HT1080 (cell line): ENCODE measurements at regions not wholly inside any gene's neighbourhood (a gene's known extent, or its start where the extent isn't known, plus 50 kb on each side); places are given as distances from the start of the nearest gene placed in this dataset.
"Not testable (repeated sequence)": the region's sequence is repeated elsewhere in the genome, so short reads cannot be mapped to it uniquely, and the experiment has no call there.

ENCODE experiments used
- DNase-seq: peaks from one replicate; pipeline ENCODE4 v3.0.0-alpha.2; 2015; ENCODE audit warnings: low read depth

DNA sequence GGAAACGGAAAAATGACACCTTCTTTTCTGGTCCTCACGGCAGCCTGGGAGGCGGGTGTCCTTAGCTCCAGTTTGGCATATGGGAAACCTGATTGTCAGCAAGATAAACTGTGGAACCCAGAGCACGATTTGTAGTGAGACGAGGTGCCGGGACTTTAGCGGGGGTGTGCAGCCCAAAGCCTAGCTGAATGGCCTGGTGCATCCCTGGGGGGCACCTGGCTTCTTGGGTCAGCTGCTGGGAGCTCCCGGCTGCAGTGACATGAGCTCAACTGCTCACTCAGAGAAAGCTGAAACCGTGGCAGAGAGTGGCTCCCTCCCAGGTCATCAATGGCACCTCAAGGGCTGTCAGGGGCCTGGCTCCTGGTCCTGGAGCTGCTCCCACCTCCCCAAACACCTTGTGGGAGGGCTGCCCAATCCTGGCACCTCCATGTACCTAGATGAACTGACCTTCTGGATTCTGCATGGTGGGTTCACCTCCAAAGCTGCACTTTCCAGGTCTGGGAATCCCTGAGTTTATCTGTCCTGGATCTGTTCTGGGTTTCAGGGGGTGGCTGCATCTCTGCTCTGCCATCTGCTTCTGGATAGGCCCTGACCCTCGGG lies 260.5 kb downstream of the MATN1 start:
- DNase-seq, result no peak

GRCh38 chr1:30462166-30462565 lies 261.2 kb downstream of the MATN1 start:
- no peak for DNase-seq

- no peak for DNase-seq
These were observed 261.7 kb downstream of the MATN1 start for GRCh38 chr1:30461640-30462039.

DNA sequence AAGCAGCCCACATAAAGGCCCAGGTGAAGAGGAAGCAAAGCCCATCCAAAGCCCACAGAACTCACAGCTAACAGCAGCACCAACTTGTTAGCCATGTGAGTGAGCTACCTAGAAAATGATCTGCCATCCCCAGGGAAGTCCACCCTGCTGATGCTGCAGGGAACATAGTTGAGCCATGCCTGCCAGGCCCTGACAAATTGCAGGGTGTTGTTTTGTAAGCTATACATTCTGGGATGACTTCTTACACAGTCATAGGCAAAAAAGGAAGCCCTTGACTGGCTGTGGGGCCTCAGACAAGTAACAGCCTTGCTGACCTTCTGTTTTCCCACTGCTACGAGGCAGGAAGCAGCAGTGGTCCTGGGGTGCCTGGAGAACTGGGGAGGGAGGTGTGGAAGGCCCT lies 262.7 kb downstream of the MATN1 start:
- DNase-seq, result no peak

DNA sequence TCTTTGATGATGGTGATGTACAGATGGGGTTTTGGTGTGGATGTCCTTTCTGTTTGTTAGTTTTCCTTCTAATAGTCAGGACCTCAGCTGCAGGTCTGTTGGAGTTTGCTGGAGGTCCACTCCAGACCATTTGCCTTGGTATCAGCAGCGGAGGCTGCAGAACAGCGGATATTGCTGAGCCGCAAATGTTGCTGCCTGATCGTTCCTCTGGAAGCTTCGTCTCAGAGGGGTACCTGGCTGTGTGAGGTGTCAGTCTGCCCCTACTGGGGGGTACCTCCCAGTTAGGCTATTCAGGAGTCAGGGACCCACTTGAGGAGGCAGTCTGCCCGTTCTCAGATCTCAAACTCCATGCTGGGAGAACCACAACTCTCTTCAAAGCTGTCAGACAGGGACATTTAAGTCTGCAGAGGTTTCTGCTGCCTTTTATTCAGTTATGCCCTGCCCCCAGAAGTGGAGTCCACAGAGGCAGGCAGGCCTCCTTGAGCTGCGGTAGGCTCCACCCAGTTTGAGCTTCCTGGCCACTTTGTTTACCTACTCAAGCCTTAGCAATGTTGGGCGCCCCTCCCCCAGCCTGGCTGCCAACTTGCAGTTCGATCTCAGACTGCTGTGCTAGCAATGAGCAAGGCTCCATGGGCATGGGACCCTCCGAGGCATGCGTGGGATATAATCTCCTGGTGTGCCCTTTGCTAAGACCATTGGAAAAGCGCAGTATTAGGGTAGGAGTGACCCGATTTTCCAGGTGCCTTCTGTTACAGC lies 264.5 kb downstream of the MATN1 start:
- not testable (repeated sequence) for DNase-seq

GRCh38 chr1:30452925-30453324 lies 270.5 kb downstream of the MATN1 start:
- no peak for DNase-seq

DNA sequence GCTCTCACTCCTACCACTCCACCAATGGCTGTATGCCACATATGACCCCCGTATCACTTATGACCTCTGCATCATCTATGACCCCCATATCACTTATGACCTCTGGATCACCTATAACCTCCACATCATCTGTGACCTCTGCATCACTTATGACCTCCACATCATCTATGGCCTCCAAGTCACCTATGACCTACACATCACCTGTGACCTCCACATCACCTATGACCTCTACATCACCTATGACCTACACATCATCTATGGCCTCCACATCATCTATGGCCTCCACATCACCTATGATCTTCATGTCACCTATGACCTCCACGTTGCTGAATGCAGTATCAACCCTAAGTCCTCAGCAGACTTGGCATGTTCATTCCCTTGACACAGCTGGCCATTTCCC lies 271.2 kb downstream of the MATN1 start:
- no peak for DNase-seq

DNA sequence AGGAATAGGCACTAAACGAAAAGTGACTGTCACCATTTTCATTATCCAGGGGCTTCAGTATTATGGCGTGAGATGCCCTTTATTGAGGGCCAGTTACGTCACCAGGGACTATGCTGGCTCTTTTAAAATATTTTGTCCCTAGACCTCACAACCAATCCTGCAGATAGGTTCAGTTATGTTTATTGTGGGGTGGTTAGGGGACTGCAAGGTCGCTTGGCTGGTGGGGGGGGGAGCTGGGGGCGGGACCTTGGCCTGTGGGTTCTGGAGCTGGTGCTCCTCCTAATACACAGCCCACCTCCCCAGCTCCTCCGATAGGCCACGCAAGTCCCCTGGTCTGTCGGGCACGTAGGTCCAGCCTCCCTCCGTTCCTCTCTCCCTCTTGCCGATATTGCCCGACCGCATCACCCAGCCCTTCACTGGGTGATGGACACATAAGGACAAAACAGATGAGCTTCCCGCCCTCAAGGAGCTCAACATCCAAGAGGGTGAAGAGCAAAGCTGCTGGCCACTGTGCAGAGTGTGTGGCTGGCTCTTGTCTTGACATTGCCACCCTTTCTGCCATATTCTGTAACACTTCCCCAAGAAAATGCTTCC lies 271.8 kb downstream of the MATN1 start:
- no peak for DNase-seq

GRCh38 chr1:30450818-30451233 lies 272.6 kb downstream of the MATN1 start:
- no peak for DNase-seq

GRCh38 chr1:30450148-30450817 lies 273.1 kb downstream of the MATN1 start:
- DNase-seq, result no peak

- DNase-seq, result no peak
These were observed 273.8 kb downstream of the MATN1 start for GRCh38 chr1:30449428-30450147.

- no peak for DNase-seq
These were observed 274.4 kb downstream of the MATN1 start for GRCh38 chr1:30449003-30449402.

GRCh38 chr1:30447701-30448100 lies 275.7 kb downstream of the MATN1 start:
- no peak for DNase-seq

DNA sequence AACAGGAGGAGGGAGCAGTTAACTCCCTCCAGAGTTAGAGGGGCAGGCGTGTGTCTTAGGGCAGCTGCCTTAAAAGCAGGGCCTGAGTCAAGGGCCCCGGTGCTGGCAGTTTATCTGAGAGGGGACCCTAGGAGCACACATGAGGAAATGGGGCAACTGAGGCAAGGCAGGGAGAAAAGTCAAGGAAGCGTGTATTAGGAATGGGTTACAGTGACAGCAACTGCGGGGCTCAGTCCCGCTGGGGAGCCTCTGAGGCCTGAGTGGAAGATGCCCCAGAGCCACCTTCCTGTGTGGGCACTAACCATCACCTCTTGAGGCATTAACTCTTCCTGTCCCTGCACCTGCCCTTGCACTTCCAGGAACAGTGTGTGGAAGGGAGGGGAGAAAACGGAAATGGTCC lies 276.3 kb downstream of the MATN1 start:
- no peak for DNase-seq

DNA sequence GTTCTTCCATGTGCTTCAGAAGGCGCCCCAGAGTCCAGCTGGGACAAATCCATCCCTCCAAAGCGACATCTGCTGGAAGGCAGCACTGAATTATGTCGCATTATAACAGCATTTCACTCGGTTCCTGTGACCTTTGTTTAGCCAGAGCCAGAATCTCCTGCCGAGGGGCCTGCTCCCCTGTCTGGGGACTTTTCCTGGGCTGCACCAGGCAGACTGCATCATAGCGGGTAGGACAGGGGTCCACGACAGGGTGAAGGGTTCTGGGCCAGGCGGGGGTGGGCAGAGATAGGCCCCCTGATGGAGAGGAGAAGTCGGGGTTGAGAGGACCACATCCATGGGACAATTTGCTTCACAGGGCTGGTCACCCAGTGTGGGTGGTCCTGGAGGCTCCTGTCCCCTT lies 276.9 kb downstream of the MATN1 start:
- DNase-seq, result no peak

DNA sequence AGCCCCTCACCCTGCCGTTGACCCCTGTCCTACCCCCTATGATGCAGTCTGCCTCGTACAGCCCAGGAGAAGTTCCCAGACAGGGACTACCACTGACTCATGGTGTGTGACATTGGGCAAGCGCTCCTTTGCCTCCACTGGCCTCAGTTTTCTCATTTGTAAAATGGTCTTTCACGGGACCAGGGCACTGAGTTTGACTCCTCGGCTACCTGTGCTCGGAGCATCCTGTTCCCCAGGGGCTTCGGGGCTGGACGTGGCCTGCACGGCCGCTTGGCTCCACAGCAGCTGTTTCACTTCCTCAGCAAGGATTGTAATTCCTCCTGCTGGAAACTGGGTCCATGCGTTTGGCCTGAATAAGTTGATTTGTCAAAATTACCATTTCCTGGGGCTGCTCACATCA lies 277.3 kb downstream of the MATN1 start:
- DNase-seq, result no peak

DNA sequence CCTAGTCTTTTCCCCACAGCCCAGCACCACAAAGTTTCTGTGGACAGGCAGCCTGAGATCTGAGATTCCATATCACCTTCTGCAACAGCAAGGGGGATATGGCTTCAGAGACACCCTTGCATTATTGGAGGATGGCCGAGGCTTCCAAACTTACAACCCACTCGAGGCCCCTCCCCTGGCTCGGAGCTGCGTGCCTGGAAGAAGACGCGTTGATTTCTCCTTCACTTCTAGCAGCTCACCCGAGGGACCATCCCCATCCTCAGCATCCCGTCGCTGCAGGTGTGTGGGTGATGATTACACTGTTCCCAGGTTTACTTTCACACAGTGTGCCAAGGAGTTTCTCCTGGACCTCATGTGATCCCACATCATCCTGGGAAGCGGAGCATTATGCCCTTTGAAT lies 277.9 kb downstream of the MATN1 start:
- DNase-seq, result no peak

- no peak for DNase-seq
These were observed 278.5 kb downstream of the MATN1 start for GRCh38 chr1:30444850-30445249.

- no peak for DNase-seq
These were observed 279.0 kb downstream of the MATN1 start for GRCh38 chr1:30444401-30444800.

DNA sequence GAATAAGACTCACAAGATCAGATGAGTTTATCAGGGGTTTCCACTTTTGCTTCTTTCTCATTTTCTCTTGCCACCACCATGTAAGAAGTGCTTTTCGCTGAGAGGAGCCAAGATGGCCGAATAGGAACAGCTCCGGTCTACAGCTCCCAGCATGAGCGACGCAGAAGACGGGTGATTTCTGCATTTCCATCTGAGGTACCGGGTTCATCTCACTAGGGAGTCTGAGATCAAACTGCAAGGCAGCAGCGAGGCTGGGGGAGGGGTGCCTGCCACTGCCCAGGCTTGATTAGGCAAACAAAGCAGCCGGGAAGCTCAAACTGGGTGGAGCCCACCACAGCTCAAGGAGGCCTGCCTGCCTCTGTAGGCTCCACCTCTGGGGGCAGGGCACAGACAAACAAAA lies 285.1 kb downstream of the MATN1 start:
- not testable (repeated sequence) for DNase-seq

- DNase-seq, result no peak
These were observed 286.3 kb downstream of the MATN1 start for GRCh38 chr1:30437059-30437576.
